ENCODE measurements at regions not wholly inside any gene's neighbourhood (a gene's known extent, or its start where the extent isn't known, plus 50 kb on each side); places are given as distances from the start of the nearest gene placed in this dataset.
"Not testable (repeated sequence)": the region's sequence is repeated elsewhere in the genome, so short reads cannot be mapped to it uniquely, and the experiment has no call there.

GRCh38 chr6:11469684-11470083 lies 67.9 kb upstream of the TMEM170B start:
- no peaks in the 10 kb centered on the region for H3K4me1 ChIP-seq (ENCODE audit: low read length)
- H3K9me3 ChIP-seq (replicated peaks; ENCODE audit: insufficient read depth, low read length) = no peaks in the 10 kb centered on the region
- no peaks in the 10 kb centered on the region for H3K79me2 ChIP-seq (ENCODE audit: low read length)
- DNase-seq = no peak
- H3K9ac ChIP-seq (ENCODE audit: low read length) = no peak overlapping the region
- no peak overlapping the region for H2AFZ ChIP-seq (ENCODE audit: low read length)
- no peak overlapping the region for H3K27ac ChIP-seq (ENCODE audit: low read length)
- H3K9me2 ChIP-seq (replicated peaks; ENCODE audit: insufficient read depth, low read length) = no peaks in the 10 kb centered on the region
- H3K4me2 ChIP-seq (ENCODE audit: low read depth, low read length) = no peak overlapping the region
- H3K36me3 ChIP-seq (replicated peaks; ENCODE audit: insufficient read depth, low read length) = no peaks in the 10 kb centered on the region
- H3K4me3 ChIP-seq (ENCODE audit: low read length) = no peak overlapping the region
- no peaks in the 10 kb centered on the region for H4K20me1 ChIP-seq (ENCODE audit: insufficient read depth, low read length)
- no peak for TF ChIP-seq EZH2phosphoT487 (IDR thresholded peaks at IDR 0.05; ENCODE audit: low read length)
- no peak for TF ChIP-seq EZH2 (optimal IDR thresholded peaks at IDR 0.05; ENCODE audit: low read depth, low read length)
- TF ChIP-seq CTCF (IDR thresholded peaks at IDR 0.05; ENCODE audit: low read length) = no peak
- no peaks in the 10 kb centered on the region for H3F3A ChIP-seq (ENCODE audit: insufficient read depth, low read length)
- no peaks in the 10 kb centered on the region for H3K27me3 ChIP-seq (replicated peaks; ENCODE audit: insufficient read depth, low read length)

GRCh38 chr6:11468271-11468670 lies 69.3 kb upstream of the TMEM170B start:
- not testable (repeated sequence) for H3K27me3 ChIP-seq (replicated peaks; ENCODE audit: insufficient read depth, low read length); H3K9me3 ChIP-seq (replicated peaks; ENCODE audit: insufficient read depth, low read length); H3K79me2 ChIP-seq (ENCODE audit: low read length); H3K9ac ChIP-seq (ENCODE audit: low read length); H3K4me1 ChIP-seq (ENCODE audit: low read length); H3K9me2 ChIP-seq (replicated peaks; ENCODE audit: insufficient read depth, low read length); H3K4me3 ChIP-seq (ENCODE audit: low read length); H3K36me3 ChIP-seq (replicated peaks; ENCODE audit: insufficient read depth, low read length); H3F3A ChIP-seq (ENCODE audit: insufficient read depth, low read length); H4K20me1 ChIP-seq (ENCODE audit: insufficient read depth, low read length); DNase-seq; H3K27ac ChIP-seq (ENCODE audit: low read length); H3K4me2 ChIP-seq (ENCODE audit: low read depth, low read length); H2AFZ ChIP-seq (ENCODE audit: low read length)

GRCh38 chr6:11467364-11467763 lies 70.2 kb upstream of the TMEM170B start:
- Histone ChIP-seq H3F3A (ENCODE audit: insufficient read depth, low read length) (no peaks in the 10 kb centered on the region), H3K9ac (ENCODE audit: low read length) (no peak overlapping the region), H3K9me2 (replicated peaks; ENCODE audit: insufficient read depth, low read length) (no peaks in the 10 kb centered on the region), H3K27me3 (replicated peaks; ENCODE audit: insufficient read depth, low read length) (no peaks in the 10 kb centered on the region), H3K36me3 (replicated peaks; ENCODE audit: insufficient read depth, low read length) (no peaks in the 10 kb centered on the region), H3K79me2 (ENCODE audit: low read length) (no peaks in the 10 kb centered on the region), H3K4me2 (ENCODE audit: low read depth, low read length) (no peak overlapping the region), H3K4me3 (ENCODE audit: low read length) (no peak overlapping the region), H3K4me1 (ENCODE audit: low read length) (no peaks in the 10 kb centered on the region), H4K20me1 (ENCODE audit: insufficient read depth, low read length) (no peaks in the 10 kb centered on the region), H3K27ac (ENCODE audit: low read length) (no peak overlapping the region), H3K9me3 (replicated peaks; ENCODE audit: insufficient read depth, low read length) (no peaks in the 10 kb centered on the region), H2AFZ (ENCODE audit: low read length) (no peak overlapping the region)
- TF ChIP-seq EZH2phosphoT487 (IDR thresholded peaks at IDR 0.05; ENCODE audit: low read length) (no peak), CTCF (IDR thresholded peaks at IDR 0.05; ENCODE audit: low read length) (no peak), EZH2 (optimal IDR thresholded peaks at IDR 0.05; ENCODE audit: low read depth, low read length) (no peak)
- no peak for DNase-seq

- Histone ChIP-seq H3K9ac (ENCODE audit: low read length) (no peak overlapping the region), H3K79me2 (ENCODE audit: low read length) (no peaks in the 10 kb centered on the region), H3K27me3 (replicated peaks; ENCODE audit: insufficient read depth, low read length) (no peaks in the 10 kb centered on the region), H3F3A (ENCODE audit: insufficient read depth, low read length) (peaks cover 8% of the 10 kb centered on the region), H3K4me1 (ENCODE audit: low read length) (peaks cover 20% of the 10 kb centered on the region), H3K9me2 (replicated peaks; ENCODE audit: insufficient read depth, low read length) (no peaks in the 10 kb centered on the region), H4K20me1 (ENCODE audit: insufficient read depth, low read length) (no peaks in the 10 kb centered on the region), H3K27ac (ENCODE audit: low read length) (no peak overlapping the region), H3K9me3 (replicated peaks; ENCODE audit: insufficient read depth, low read length) (no peaks in the 10 kb centered on the region), H3K4me2 (ENCODE audit: low read depth, low read length) (no peak overlapping the region), H3K36me3 (replicated peaks; ENCODE audit: insufficient read depth, low read length) (no peaks in the 10 kb centered on the region), H2AFZ (ENCODE audit: low read length) (no peak overlapping the region), H3K4me3 (ENCODE audit: low read length) (no peak overlapping the region)
- no peak for TF ChIP-seq EZH2 (optimal IDR thresholded peaks at IDR 0.05; ENCODE audit: low read depth, low read length)
- TF ChIP-seq EZH2phosphoT487 (IDR thresholded peaks at IDR 0.05; ENCODE audit: low read length) = no peak
- TF ChIP-seq CTCF (IDR thresholded peaks at IDR 0.05; ENCODE audit: low read length) = no peak
- DNase-seq = no peak
These were observed 74.2 kb upstream of the TMEM170B start for GRCh38 chr6:11463398-11463780.
